ENCODE measurements at regions not wholly inside any gene's neighbourhood (a gene's known extent, or its start where the extent isn't known, plus 50 kb on each side); places are given as distances from the start of the nearest gene placed in this dataset.

DNA sequence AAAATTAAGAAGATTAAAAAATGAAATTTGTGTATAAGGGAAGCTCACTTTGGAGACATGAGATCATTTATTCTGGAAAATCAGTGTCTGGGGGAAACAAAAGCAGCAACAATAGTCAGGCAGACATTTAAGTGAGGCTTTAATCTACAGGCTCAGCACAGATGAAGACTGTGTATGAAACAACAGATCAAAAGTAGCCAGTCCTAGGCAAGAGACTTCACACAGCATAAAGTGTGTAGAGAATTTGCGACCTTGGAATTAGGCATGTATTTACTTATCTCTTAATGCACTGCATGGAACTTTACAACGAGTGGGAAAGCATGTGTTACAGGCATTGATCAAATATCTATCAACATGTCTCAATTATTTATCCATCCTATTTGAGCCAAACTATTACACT is 1099.9 kb downstream of the PLA2G4A start:
- TF ChIP-seq EZH2 (IDR thresholded peaks at IDR 0.05; ENCODE audit: borderline replicate concordance, low read length): no peak
- TF ChIP-seq, protein P1, sequence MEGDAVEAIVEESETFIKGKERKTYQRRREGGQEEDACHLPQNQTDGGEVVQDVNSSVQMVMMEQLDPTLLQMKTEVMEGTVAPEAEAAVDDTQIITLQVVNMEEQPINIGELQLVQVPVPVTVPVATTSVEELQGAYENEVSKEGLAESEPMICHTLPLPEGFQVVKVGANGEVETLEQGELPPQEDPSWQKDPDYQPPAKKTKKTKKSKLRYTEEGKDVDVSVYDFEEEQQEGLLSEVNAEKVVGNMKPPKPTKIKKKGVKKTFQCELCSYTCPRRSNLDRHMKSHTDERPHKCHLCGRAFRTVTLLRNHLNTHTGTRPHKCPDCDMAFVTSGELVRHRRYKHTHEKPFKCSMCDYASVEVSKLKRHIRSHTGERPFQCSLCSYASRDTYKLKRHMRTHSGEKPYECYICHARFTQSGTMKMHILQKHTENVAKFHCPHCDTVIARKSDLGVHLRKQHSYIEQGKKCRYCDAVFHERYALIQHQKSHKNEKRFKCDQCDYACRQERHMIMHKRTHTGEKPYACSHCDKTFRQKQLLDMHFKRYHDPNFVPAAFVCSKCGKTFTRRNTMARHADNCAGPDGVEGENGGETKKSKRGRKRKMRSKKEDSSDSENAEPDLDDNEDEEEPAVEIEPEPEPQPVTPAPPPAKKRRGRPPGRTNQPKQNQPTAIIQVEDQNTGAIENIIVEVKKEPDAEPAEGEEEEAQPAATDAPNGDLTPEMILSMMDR (IDR thresholded peaks at IDR 0.05; ENCODE audit: low read length): no peak
